Activated naive CD8-positive, alpha-beta T cell (primary cell): ENCODE measurements at regions not wholly inside any gene's neighbourhood (a gene's known extent, or its start where the extent isn't known, plus 50 kb on each side); places are given as distances from the start of the nearest gene placed in this dataset.

Experiments
- H3K27ac Mint-ChIP-seq: one replicate; pipeline ENCODE4 v1.8.0; 2021; ENCODE audit warnings: mixed read lengths
- H3K27me3 Mint-ChIP-seq: one replicate; pipeline ENCODE4 v1.8.0; 2021; ENCODE audit warnings: mixed read lengths
- H3K36me3 Mint-ChIP-seq: one replicate; pipeline ENCODE4 v1.8.0; 2021; ENCODE audit warnings: mixed read lengths
- H3K4me1 Mint-ChIP-seq: one replicate; pipeline ENCODE4 v1.8.0; 2021; ENCODE audit warnings: low read depth, mixed read lengths
- H3K4me3 Mint-ChIP-seq: one replicate; pipeline ENCODE4 v1.8.0; 2021; ENCODE audit warnings: mild to moderate bottlenecking, mixed read lengths
- H3K9me3 Mint-ChIP-seq: one replicate; pipeline ENCODE4 v1.8.0; 2021; ENCODE audit warnings: low read depth, mixed read lengths

DNA sequence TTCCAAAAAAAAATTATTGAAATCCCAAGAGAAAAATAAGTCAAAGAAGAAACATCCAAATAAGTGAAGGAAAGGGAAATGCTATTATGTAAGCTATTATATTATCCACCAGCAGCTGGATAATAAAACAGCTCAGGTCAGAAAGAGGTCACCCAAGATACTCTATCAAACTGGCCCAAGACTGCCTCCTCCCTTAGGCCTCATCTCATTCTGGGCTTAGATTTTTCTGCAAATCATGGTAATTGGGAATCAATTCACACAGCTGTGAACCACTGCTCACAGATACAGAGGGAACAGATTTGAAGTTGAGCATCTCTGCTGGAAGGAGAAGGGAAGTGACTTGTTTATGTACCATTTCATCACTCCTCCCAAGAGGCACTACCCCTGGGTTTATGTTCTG is 294.6 kb upstream of the DPPA4 start:
- H3K27me3 Mint-ChIP-seq = no peaks in the 10 kb centered on the region
- no peaks in the 10 kb centered on the region for H3K9me3 Mint-ChIP-seq
- no peak overlapping the region for H3K4me3 Mint-ChIP-seq
- H3K4me1 Mint-ChIP-seq = no peaks in the 10 kb centered on the region
- H3K27ac Mint-ChIP-seq = no peak overlapping the region
- no peaks in the 10 kb centered on the region for H3K36me3 Mint-ChIP-seq

DNA sequence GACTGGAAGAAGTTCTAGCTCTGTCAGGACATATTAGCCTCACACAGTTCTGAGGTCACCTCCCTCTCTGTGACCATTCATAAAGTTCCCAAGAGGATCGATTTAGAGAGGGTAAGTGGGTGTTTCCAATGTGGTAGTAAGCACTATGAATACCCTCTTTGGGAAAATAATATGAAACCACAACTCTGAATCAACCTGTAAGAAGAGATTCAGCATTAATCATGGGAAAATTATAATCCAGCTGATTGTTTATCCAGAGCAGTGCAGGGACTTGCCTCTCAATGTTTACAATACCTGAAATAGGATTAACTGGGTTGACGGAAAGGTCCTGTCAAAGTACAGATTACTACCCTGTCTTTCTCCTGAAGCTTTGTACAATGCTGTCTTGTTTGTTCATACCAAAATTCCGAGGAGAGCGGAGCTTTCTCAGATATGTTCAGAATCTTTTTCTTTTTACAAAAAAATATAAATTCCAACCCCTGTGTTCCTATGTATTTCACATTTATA is 302.9 kb upstream of the DPPA4 start:
- Mint-ChIP-seq H3K4me3 (no peak overlapping the region), H3K4me1 (no peaks in the 10 kb centered on the region), H3K27ac (no peak overlapping the region), H3K9me3 (no peaks in the 10 kb centered on the region), H3K36me3 (no peaks in the 10 kb centered on the region), H3K27me3 (peaks cover 3% of the 10 kb centered on the region)

DNA sequence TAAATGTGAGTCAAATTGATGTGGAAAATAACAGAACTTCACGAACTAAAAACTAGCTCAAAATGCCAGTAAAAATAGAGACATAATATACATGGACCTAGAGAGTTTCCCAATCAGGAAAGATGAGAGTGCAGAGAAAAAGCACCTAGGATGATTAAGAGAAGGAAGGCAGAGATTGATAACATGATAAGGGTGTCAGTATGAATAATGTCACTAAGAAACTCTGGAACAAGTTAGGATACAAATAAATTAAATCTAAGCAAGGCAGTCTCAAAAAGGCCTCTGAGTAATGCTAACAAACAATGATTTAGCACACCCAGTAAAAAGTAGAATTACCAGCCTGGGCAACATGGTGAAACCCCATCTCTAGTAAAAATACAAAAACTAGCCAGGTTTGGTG is 304.7 kb upstream of the DPPA4 start:
- peaks cover 4% of the 10 kb centered on the region for H3K27me3 Mint-ChIP-seq
- H3K36me3 Mint-ChIP-seq = no peaks in the 10 kb centered on the region
- no peak overlapping the region for H3K4me3 Mint-ChIP-seq
- H3K27ac Mint-ChIP-seq = no peak overlapping the region
- H3K4me1 Mint-ChIP-seq = no peaks in the 10 kb centered on the region
- no peaks in the 10 kb centered on the region for H3K9me3 Mint-ChIP-seq

DNA sequence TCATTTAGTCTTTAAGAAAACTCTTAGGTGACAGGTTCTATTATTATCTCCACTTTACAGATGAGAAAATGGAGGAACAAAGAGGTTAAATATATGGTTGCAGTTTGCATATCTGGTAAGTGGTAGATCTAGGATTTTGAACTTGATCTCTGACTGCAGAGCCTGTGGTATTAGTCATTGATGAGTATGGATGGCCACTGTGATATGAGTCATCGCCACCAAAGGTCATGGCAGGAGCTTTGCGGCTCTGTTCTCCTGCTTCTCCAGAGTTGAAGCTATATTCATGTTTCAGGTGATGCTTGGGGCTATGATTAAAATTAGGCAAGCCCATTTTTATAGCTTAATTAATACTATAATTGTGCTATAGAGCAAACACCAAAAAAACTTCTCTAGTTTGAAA is 306.2 kb upstream of the DPPA4 start:
- Mint-ChIP-seq H3K4me3 (no peak overlapping the region), H3K9me3 (no peaks in the 10 kb centered on the region)

DNA sequence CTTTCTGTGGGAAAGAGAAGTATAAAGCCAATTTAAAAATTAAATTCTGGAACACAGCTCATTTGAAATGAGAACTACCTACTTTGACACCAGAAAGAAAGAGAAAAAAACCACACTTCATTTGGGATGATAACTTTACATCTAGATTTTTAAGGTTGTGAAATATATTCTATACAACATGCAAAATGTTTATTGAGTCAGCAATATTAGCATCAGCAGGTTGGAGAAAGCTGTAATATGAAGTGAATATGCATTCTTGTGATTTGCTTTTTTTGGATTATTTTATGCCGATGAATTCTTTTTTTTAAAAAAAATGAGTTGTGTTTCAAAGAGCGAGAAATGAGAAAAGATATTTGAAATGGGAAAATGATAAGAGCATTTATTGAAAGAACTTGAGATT is 307.0 kb upstream of the DPPA4 start:
- Mint-ChIP-seq H3K27me3 (peaks cover 1% of the 10 kb centered on the region), H3K36me3 (no peaks in the 10 kb centered on the region)

More for the DNA sequence above, 306.2 kb upstream of the DPPA4 start:
- Mint-ChIP-seq H3K36me3 (no peaks in the 10 kb centered on the region), H3K27me3 (peaks cover 1% of the 10 kb centered on the region), H3K4me1 (no peaks in the 10 kb centered on the region), H3K27ac (no peak overlapping the region)

DNA sequence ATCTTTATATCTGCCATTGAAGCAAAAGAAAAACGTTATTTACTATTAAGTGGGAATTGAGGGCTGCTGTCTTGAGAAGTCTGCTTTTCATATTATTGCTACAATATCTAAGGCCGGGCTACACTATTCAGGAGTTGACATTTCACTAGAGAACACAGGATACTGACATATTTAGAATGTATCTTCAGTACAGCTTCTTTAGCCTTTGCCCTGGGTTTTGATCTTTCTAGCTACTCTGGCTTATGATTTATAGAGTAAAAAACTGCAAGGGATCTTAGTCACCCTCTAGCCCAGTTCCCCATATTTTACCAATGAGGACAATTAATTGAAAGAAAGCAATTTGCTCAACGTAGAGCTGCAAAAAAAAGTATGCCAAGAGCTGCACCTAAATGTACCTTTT is 307.4 kb upstream of the DPPA4 start:
- Mint-ChIP-seq H3K4me1 (no peaks in the 10 kb centered on the region), H3K4me3 (no peak overlapping the region), H3K27ac (no peak overlapping the region), H3K27me3 (peaks cover 1% of the 10 kb centered on the region), H3K36me3 (no peaks in the 10 kb centered on the region), H3K9me3 (no peaks in the 10 kb centered on the region)

More for the DNA sequence above, 307.0 kb upstream of the DPPA4 start:
- Mint-ChIP-seq H3K4me1 (no peaks in the 10 kb centered on the region), H3K9me3 (no peaks in the 10 kb centered on the region), H3K27ac (no peak overlapping the region), H3K4me3 (no peak overlapping the region)

DNA sequence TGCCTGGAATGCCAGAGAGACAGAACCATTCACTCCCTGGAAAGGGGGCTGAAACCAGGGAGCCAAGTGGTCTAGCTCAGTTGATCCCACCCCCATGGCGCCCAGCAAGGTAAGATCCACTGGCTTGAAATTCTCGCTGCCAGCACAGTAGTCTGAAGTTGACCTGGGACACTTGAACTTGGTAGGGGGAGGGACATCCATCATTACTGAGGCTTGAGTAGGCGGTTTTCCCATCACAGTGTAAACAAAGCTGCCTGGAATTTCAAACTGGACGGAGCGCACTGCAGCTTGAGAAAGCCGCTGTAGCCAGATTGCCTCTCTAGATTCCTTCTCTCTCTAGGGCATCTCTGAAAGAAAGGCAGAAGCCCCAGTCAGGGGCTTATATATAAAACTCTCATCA is 310.7 kb upstream of the DPPA4 start:
- Mint-ChIP-seq H3K36me3 (no peaks in the 10 kb centered on the region), H3K9me3 (peaks cover 6% of the 10 kb centered on the region), H3K4me3 (no peak overlapping the region), H3K4me1 (no peaks in the 10 kb centered on the region), H3K27me3 (peaks cover 1% of the 10 kb centered on the region), H3K27ac (no peak overlapping the region)

DNA sequence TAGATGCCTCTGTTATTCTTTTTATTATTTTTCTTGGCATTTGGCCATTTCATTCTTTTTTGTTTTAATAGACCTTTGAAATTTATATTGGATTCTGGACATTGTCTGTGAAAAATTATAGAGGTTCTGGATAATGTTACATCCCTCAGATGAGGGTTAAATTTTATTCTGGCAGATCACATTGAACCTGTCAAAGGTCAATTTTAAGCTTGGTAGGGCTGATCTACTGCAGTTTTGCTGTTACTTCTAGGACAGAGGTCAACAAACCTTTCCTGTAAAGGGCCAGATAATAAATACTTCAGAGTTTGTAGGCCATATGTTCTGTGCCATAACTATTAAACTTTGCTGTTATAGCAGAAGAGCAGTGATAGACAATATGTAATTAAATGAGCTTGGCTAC is 318.9 kb upstream of the DPPA4 start:
- Mint-ChIP-seq H3K9me3 (peaks cover 6% of the 10 kb centered on the region), H3K36me3 (no peaks in the 10 kb centered on the region), H3K4me1 (no peaks in the 10 kb centered on the region), H3K27ac (no peak overlapping the region), H3K4me3 (no peak overlapping the region), H3K27me3 (no peaks in the 10 kb centered on the region)

DNA sequence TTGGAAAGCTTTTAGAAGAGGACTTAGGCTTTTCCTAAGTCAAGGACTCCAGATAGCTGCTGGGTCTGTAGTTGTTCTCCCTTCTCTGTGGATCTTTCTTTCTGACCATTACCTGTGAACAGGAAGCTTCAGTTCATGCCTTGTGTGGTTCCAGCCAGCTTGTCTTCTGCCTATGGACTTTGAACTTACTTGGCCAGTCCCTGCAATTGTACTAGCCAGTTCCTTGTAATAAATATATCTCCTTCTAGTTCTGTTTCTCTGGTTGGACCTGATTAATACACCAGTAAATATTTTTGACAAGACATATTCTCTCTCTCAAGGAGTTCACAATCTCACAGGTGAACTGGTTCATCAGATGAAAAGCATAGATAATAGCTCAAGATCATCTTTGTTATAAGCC is 341.3 kb upstream of the DPPA4 start:
- no peaks in the 10 kb centered on the region for H3K36me3 Mint-ChIP-seq
- H3K27me3 Mint-ChIP-seq = peaks cover 2% of the 10 kb centered on the region
- no peaks in the 10 kb centered on the region for H3K9me3 Mint-ChIP-seq
- H3K4me3 Mint-ChIP-seq = no peak overlapping the region
- H3K27ac Mint-ChIP-seq = no peak overlapping the region
- no peaks in the 10 kb centered on the region for H3K4me1 Mint-ChIP-seq

DNA sequence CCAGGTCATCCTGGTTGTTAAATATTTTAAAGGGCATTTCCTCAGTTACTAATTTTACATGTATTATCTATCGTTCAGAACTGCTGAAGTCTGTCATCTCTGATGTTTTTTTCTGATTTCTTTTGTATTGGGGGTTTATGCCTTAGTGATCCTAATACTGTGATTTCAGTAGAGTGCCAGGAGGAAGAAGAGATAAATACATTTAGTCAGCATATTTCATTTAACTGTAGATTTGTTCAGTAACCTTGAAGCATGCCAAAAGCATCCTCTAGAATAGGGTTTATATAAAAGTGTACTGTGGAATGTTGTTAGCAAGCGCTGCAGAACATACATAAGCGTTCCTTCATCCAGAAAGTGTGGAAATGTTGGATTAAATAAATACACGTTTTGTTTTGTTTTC is 342.3 kb upstream of the DPPA4 start:
- H3K4me3 Mint-ChIP-seq = no peak overlapping the region
- peaks cover 2% of the 10 kb centered on the region for H3K27me3 Mint-ChIP-seq
- no peaks in the 10 kb centered on the region for H3K4me1 Mint-ChIP-seq
- H3K27ac Mint-ChIP-seq = no peak overlapping the region
- H3K9me3 Mint-ChIP-seq = no peaks in the 10 kb centered on the region
- H3K36me3 Mint-ChIP-seq = no peaks in the 10 kb centered on the region

DNA sequence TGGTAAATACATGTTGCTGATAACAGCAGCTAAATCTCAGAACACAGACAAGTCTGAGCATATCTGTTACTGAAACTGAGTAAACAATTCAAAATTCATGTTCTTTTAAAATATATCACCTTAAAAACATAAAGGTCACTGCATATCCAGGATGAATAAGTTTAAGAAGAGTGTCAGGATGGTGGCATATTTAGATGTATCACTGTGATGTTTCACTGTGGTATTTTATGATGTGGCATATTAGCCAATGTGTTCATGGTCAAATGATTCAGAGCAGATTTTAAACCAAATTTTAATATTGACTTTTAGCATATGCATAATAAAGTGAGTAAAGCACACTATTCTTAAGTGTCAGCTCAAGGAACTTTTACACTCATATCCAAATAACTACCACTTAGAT is 346.4 kb upstream of the DPPA4 start:
- H3K27ac Mint-ChIP-seq = no peak overlapping the region
- H3K9me3 Mint-ChIP-seq = no peaks in the 10 kb centered on the region
- H3K36me3 Mint-ChIP-seq = no peaks in the 10 kb centered on the region
- H3K4me3 Mint-ChIP-seq = no peak overlapping the region
- H3K4me1 Mint-ChIP-seq = no peaks in the 10 kb centered on the region
- H3K27me3 Mint-ChIP-seq = no peaks in the 10 kb centered on the region

DNA sequence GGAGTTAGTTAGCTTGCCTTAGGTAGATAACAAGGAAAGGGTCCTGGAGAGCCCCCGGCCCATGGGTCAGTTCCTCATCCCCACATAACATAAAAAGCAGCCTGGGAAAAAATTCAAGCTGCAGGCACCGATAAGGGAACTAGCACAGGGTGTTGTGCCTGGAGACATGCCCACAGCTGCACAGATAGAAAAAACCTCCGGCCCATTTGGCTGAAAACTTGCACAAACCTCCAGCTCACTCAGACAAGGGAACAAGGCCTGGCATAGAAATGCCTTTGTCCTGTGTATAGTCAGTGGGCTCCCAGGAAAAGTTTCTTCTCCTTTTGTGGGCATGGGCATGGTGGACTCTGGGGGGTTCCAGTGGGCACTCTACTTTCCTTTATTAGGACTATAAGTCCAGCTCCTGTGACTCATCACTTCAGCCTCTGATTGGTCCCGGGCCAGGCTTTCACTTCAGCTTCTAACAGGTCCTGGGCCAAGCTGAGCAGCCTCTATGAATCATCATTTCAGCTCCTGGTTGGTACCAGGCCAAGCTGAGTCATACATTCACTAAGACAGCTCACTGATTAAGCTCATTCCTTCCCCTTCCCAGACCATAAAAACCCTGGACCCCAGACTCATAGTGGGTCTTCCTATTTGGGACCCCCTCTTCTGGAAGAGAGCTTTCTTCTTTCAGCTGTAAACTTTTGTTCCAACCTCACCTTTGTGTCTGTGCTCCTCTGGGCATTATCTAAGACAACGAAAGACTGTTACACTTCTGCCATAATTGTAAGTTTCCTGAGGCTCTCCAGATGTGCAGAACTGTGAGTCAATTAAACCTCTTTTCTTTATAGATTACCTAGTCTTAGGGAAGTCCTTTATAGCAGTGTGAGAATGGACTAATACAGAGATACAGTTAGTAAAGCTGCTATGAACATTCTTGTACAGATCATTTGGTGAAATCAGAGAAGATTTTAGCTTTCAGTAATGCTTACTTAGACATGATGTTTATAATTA is 348.0 kb upstream of the DPPA4 start:
- Mint-ChIP-seq H3K9me3 (no peaks in the 10 kb centered on the region), H3K4me3 (no peak overlapping the region), H3K27ac (no peak overlapping the region), H3K4me1 (no peaks in the 10 kb centered on the region), H3K36me3 (no peaks in the 10 kb centered on the region), H3K27me3 (no peaks in the 10 kb centered on the region)

DNA sequence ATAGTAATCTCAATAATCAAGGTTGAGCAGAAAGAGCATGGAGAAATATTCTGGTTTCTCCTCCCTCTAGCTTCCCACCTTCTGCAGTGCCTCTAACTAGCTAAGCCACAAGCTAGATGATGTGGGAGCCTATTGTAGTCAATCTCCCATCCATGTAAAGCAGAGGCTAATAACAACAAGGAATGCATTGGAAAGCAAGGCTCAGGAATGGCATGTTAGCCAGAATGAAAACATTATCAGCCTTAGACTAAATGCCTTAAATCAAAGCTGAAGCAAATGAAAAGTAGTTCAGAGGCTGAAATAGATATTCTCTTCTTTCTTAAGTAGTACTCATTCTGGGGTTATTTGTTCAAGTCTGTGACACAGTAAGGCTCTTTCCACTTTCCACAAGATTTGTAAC is 350.3 kb upstream of the DPPA4 start:
- Mint-ChIP-seq H3K4me3 (no peak overlapping the region), H3K27ac (no peak overlapping the region), H3K27me3 (no peaks in the 10 kb centered on the region), H3K36me3 (peaks cover 3% of the 10 kb centered on the region), H3K4me1 (no peaks in the 10 kb centered on the region), H3K9me3 (peaks cover 14% of the 10 kb centered on the region)

DNA sequence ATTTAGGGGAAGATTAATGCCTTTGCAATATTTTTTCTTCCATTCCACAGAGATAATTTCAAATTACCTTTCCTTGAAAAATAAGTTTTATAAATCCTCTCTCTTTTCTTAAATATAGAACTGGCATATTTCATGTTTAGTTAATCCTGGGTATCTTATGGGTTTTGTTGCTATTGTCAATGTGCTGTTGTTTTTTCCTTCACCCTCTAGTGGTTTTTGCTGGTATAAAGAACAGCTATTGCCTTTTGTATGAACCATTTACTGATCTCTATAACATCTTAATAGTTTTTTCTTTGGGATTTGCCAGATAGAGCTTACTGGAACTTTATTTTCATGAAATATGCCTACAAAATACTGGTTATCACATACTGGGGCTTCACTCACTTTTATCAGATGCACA is 359.6 kb upstream of the DPPA4 start:
- H3K27ac Mint-ChIP-seq = no peak overlapping the region
- H3K27me3 Mint-ChIP-seq = peaks cover 3% of the 10 kb centered on the region
- peaks cover 25% of the 10 kb centered on the region for H3K9me3 Mint-ChIP-seq
- H3K4me1 Mint-ChIP-seq = peaks cover 4% of the 10 kb centered on the region
- H3K36me3 Mint-ChIP-seq = peaks cover 7% of the 10 kb centered on the region
- no peak overlapping the region for H3K4me3 Mint-ChIP-seq

DNA sequence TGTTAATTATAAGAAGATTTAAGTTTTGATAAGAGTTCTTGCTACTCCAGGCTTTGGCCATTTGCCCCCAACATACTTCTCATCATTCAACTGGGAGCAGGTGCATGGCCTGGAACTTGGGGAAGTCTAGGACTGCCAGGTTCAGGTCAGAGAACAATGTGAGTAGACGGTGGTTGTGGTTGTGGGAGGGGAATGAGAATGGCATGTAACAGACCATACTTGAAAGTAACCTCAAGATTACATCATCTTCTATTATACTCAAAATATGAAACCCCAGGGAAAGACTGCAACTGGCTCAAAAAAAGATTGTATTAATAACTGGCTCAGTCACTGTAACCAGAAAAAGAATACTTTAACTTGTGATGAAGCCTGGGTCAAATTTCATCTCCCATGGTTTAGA is 364.9 kb upstream of the DPPA4 start:
- H3K27ac Mint-ChIP-seq = no peak overlapping the region
- H3K27me3 Mint-ChIP-seq = no peaks in the 10 kb centered on the region
- peaks cover 14% of the 10 kb centered on the region for H3K4me1 Mint-ChIP-seq
- H3K9me3 Mint-ChIP-seq = no peaks in the 10 kb centered on the region
- H3K4me3 Mint-ChIP-seq = no peak overlapping the region
- H3K36me3 Mint-ChIP-seq = no peaks in the 10 kb centered on the region

DNA sequence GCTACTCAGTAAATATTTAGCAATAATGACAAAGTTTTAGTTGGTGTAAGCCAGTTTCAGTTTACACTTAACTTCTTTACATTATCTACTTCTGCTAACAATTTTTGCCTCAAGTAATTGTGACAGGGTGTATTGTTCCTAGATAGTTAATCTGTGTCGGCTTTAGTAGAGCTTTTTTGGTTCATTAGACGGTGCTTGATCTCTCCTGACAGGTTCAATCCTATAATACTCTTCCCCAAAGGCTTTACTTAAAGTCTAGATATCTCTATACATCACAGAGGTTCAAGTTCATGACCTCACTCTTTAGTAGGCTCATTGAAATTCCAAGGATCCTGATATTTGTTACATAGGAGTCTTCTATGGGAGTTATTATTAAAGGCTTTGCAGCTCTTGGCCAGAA is 365.6 kb upstream of the DPPA4 start:
- Mint-ChIP-seq H3K36me3 (no peaks in the 10 kb centered on the region), H3K4me3 (no peak overlapping the region), H3K4me1 (peaks cover 14% of the 10 kb centered on the region), H3K27me3 (no peaks in the 10 kb centered on the region), H3K9me3 (no peaks in the 10 kb centered on the region), H3K27ac (no peak overlapping the region)
